ENCODE measurements at regions not wholly inside any gene's neighbourhood (a gene's known extent, or its start where the extent isn't known, plus 50 kb on each side); places are given as distances from the start of the nearest gene placed in this dataset.
"Not testable (repeated sequence)": the region's sequence is repeated elsewhere in the genome, so short reads cannot be mapped to it uniquely, and the experiment has no call there.

GRCh38 chr17:36845916-36846315, 91.4 kb upstream of the LHX1 start:
- no peak for DNase-seq (ENCODE audit: low spot score)

DNA sequence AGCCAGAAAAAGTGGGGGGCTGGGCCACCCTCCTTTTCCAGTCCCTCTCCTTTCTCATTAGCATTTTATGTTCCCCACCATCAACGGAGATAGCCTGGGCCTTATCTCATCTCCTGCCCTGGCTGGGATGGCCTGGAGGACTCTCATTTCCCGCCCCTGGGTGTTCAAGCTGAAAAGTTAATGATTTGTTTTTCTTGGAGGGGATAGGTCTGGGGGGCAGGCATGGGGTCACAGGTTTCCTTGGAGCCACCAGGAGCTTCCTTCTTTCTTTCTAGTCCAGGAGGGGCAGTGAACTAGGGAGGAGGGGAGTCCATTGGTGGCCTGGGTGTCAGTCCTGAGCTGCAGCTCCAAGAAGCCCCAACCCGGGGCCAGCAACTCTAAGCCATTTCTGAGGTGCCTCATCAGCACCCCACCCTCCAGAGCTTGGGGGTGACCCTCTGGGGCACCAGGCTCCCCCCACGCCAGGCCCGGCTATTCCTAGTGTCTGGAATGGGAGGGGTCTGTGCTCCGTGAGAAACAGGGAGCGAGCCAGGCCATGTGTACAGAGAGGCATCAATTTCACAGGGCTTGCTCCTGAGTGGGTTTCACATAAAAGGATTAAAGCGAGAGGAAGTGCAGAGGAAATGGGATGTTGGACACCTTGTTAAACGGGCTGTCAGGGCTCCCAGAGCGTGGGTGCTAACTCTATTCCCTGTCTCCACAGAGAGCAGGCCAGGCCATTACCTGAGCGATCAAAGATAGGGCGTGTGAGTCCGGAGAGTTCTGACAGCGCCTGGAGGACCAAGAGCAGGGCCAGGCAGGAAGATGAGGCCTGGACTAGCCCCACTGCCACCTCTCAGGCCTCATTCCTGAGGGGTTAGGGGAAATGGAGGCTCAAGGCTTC, 90.6 kb upstream of the LHX1 start:
- DNase-seq (ENCODE audit: low spot score) = no peak

DNA sequence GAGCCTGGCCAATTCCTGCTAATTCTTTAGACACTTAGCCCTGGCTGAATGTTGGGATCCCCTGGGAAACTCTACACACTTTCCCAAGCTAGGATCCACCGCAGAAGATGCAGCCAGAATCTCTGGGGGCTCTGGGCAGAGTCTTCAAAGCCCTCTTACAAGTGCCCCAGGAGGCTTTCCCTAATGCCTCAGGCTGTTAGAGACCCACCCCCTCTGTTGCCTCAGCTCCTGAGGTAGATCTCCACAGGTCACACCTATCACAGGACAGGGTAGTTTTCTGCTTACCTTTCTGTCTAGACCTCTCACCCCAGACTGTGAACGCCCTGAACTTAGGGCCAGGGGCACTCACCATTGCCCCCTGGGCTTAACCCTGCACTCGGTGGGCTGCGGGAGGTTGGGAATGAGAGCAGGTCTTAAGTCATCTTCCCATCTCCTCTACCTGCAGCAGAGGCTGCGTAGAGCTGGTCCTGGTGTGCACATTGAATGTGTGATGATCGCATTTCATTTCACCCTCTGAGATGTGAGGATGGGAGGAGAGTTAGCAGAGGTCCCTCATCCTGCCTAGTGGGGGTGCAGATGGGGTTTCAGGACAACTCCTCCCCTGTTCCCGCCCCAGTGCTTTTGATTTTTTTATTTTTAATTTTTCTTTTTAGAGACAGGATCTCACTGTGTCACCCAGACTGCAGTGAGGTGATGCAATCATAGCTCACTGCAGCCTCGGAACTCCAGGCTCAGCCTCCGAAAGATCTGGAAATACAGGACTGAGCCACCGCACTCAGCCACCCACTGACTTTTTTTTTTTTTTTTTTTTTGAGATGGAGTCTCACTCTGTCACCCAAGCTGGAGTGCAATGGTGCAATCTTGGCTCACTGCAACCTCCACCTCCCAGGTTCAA, 89.0 kb upstream of the LHX1 start:
- DNase-seq (ENCODE audit: low spot score) = no peak

GRCh38 chr17:36849020-36849419, 88.3 kb upstream of the LHX1 start:
- DNase-seq (ENCODE audit: low spot score) = not testable (repeated sequence)

DNA sequence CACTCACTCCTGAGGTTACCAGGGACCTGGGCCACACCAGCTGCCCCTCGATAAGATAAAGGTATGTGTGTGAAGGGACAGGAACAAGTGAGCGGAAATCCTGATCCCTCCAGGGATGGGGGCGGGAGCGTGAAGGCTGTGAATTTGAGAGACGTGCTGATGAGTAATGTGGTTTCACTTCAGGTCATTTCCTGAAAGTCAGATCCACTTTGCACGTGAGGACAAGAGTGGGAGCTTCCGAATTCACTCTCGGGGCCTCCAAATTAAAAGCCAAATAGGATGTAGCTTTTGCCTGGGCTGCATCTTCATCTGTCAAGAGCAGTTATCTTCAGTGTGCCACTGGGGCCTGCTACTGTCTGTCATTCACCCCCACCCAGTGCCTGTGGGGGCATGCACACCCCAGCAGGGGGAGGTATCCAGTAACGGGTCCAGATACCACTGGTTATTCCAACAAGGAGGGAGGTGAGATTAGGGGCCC, 87.4 kb upstream of the LHX1 start:
- DNase-seq (ENCODE audit: low spot score) = no peak

- no peak for DNase-seq (ENCODE audit: low spot score)
These were observed 86.5 kb upstream of the LHX1 start for GRCh38 chr17:36850790-36851189.

DNA sequence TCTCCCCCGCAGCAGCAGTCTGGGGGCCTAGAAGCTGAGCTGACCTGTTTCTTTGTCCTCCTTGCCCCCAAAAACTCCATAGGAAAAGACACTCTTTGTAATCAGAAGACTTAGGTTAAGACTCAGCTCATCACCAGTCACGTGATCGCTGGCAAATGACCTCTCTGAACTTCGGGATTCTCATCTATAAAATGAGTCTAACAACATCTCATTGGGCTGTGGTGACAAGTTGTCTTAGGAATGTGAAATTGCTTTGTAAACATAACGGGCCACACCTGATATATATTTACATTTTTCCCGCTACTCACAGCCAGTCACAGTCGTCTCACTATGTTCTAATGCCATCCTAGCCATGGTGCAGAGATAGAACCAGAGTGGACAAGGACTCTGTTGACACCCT, 86.0 kb upstream of the LHX1 start:
- no peak for DNase-seq (ENCODE audit: low spot score)

- DNase-seq (ENCODE audit: low spot score) = not testable (repeated sequence)
These were observed 84.8 kb upstream of the LHX1 start for GRCh38 chr17:36852478-36852877.

DNA sequence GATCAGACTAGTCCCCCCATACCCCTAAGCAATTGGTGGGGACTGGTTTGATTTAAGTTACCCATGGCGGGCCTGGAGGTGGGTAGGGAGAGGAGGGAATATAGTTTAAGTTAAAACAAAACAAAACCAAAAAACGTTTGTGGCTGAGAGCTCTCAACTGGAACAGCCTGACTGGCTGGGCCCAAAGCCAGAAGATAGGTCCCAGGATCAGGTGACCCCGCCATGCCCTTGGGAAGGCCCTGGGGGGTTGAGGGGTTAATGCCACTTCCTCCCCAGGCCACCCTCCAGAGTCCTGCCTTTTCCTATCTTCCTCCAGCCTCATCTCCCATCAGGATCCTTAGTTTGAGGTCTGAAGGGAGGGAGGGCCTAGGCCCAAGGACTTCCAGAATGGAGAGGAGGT, 82.3 kb upstream of the LHX1 start:
- no peak for DNase-seq (ENCODE audit: low spot score)

- DNase-seq (ENCODE audit: low spot score) = no peak
These were observed 81.8 kb upstream of the LHX1 start for GRCh38 chr17:36855459-36855858.

- no peak for DNase-seq (ENCODE audit: low spot score)
These were observed 81.1 kb upstream of the LHX1 start for GRCh38 chr17:36856222-36856621.

DNA sequence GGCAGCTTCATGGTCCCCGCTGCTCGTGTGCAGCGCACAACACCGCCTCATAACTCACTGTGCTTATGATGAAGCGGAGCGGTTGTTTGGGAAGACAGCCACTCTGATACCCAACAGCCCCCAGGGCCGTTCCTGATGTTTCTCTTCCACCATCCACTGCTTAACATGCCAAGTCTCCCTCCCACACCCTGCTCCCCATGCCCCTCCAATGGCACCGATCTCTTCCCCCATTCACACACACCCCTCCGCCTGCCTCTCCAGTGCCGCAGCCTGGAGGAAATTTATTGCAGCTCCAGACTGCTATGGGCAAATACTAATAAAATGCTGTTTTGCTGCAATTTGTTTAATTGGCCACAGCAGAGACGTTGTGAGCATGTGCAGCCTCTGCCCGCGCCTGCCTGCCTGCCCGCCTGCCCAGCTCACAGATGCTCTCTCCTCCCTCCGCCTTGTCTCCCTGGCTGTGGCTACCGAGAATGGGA, 80.3 kb upstream of the LHX1 start:
- DNase-seq (ENCODE audit: low spot score) = peak; percentile 50

GRCh38 chr17:36857698-36858097, 79.6 kb upstream of the LHX1 start:
- DNase-seq (ENCODE audit: low spot score) = no peak

DNA sequence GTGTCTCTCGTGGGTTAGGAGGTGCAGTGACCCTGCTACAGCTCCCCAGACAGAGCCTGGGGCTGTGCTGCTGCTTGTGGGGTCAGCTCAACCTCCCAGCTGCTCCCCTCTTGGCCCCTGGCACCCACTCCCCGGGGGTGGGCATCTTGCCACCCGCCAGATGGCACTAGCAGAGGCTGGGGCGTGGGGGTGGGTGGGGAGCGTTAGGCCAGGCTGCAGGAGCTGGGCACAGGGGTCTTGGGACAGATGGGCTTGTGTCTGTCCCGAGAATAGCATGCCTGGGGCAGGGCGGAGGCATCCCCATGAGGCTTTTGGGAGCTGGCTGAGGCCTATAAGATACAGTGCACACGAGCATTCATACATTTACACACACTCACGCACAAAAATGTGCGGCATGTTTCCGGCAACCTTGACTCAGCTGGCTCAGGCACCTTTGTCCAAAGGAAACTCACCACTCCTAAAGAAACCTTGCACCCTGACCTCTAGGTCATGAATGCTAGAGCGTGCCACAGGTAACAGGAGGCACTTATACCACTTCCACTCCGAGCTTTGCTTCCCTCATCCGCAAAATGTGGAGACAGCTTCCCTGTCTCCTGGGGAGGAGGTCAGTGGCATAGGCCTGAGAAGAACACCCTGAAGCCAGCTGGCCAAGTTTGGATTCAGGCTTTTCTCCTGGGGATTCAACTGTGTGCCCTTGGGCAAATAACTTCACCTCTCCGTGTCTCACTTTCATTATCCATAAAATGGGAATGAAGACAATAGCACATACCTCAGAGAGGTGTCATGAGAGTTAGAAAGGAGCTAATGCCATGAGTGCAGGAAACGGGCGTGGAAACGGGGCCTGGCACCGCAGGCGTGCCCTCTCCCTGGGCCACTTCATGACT, 78.9 kb upstream of the LHX1 start:
- no peak for DNase-seq (ENCODE audit: low spot score)

DNA sequence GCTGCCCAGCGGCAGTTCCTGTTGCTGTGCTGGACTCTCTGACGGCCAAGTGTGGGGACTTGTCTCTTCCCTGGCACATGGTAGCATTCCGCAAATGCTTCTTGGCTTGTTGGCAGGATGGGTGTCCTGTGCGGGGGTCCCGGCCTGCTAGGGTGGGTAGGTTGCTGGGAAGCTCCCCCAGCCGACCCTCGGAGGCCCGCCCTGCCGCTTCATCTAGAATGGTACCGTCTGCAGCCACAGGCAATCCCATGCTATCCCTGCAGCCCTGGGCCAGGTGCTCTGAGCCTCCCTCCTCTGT, 78.3 kb upstream of the LHX1 start:
- DNase-seq (ENCODE audit: low spot score) = no peak

- DNase-seq (ENCODE audit: low spot score) = no peak
These were observed 77.6 kb upstream of the LHX1 start for GRCh38 chr17:36859706-36860105.

GRCh38 chr17:36861531-36861930, 75.7 kb upstream of the LHX1 start:
- no peak for DNase-seq (ENCODE audit: low spot score)

DNA sequence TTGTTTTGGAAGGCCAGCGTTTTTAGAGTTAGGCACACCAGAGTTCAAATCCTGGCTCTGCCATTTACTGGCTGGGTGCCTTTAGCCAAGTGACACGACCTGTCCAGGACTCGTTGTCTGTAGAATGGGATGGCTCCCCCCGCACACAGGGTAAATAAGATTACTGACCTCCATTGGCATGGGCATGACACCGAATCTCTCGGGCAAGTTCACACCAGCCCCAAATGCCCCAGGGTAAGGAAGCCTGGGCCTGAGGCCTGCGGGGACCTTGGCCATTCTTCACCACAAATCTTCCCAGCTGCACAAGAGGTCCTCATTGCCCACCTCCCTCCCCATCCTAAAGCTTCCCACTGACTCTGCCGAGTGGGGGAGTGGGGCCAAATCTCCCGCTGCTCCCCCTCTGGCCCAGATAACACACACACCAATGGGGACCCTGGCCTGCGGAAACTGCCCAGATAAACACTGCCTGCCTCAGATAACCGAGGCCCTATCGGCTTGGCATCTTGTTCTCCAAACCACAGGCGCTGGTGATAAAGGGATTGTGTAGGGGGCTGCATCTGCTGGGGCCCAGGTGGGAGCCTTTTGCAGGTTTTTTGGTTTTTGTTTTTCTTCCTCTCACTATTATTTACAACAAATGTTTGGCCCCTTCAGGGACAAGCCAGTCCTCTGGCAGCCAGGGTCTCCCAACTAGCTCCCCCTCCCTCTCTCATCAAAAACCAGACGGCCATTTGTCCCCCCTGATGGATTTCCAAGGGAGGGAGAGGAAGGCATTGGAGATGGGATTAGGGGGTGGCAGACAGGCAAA, 75.0 kb upstream of the LHX1 start:
- no peak for DNase-seq (ENCODE audit: low spot score)

DNA sequence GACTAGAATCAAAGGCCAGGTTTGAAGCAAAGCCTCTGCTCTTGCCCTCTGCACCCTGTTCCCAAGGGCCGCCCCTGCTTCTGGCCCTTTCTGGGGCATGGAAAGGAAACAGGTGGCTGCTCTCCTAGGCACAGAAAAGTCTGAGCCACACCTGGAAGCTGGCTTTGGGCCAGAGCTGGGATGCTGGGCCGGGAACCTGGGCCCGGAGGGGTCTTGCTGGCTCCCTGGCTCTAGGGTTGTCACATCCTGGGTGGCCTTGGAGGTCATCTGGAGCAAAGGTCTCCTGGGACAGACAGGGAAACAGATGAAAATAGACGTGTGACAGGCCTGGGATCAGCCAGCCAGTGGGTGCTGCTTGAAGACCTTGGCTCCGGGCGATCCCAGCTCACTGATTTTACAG, 74.1 kb upstream of the LHX1 start:
- DNase-seq (ENCODE audit: low spot score) = no peak

DNA sequence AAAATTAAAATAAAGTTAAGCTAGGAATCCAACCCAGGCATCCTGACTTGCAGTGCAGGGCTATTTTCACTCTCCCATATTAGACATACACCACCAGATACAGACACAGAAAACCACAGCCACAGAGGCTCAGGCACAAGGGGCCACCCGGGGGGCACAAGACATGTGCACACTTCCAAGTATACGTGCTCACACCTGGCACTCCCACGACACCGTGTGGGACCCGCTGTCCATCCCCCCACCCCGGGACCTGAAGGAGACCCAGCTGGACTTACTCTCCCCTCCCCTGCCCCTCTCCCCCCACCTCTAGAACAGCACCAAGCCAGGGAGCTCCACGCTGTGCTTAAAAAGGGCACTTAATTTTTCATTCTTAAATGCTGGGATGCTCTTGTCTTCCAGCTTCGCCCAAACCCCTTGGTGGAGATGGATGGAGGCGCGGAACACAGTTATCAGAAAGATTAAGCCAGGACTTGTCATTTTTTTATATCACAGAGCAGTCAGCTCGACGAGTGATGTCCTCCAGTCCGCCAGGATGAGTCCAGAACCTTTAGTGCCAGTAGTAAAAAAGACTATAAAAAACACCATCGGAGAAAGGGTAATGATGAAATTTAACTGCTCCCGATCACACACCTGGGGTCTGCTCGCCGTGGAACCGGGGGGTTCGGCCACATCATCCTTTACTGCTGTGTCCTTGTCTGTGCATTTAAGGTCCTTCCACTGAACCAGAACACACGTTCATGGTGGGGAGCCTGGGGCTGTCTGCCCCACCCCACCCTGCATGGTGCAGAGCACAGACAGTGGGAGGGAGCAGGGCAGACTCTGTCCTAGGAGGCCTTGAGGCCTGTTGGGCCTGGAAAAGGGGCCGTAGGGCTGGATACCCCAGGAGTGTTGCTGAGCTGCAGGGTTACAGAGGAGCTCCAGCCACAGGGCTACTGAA, 73.3 kb upstream of the LHX1 start:
- no peak for DNase-seq (ENCODE audit: low spot score)
